UCSD-AML1 (cell line): ENCODE measurements at regions not wholly inside any gene's neighbourhood (a gene's known extent, or its start where the extent isn't known, plus 50 kb on each side); places are given as distances from the start of the nearest gene placed in this dataset.
"Not testable (repeated sequence)": the region's sequence is repeated elsewhere in the genome, so short reads cannot be mapped to it uniquely, and the experiment has no call there.

Experiments
- DNase-seq: peaks from one replicate; lab custom pipeline; 2025; ENCODE audit not compliant: unreplicated experiment; lab: John Stamatoyannopoulos, UW

DNA sequence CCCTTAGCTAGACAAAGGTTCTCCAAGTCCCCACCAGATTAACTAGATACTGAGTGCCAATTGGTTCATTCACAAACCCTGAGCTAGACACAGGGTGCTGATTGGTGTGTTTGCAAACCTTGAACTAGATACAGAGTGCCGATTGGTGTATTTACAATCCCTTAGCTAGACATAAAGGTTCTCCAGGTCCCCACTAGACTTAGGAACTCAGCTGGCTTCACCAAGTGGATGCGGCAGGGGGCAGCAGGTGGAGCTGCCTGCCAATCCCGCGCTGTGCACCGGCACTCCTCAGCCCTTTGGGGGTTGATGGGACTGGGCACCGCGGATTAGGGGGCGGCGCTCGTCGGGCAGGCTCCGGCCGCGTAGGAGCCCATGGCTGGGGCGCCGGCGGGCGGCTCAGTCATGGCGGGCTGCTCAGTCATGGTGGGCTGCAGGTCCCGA is 157.6 kb downstream of the KLRB1 start:
- DNase-seq, result not testable (repeated sequence)

DNA sequence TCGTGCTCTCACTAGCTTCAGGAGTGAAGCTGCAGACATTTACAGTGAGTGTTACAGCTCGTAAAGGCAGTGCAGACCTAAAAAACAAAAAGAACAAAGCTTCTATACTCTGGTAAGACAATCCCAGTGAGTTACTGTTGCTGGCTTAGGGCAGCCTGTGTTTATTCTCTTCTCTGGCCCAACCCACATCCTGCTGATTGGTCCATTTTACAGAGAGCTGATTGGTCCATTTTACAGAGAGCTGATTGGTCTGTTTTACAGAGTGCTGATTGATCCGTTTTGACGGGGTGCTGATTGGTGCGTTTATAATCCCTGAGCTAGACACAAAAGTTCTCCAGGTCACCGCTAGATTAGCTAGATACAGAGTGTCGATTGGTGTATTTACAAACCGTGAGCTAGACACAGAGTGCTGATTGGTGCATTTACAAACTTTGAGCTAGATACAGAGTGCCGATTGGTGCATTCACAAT is 158.0 kb downstream of the KLRB1 start:
- not testable (repeated sequence) for DNase-seq

DNA sequence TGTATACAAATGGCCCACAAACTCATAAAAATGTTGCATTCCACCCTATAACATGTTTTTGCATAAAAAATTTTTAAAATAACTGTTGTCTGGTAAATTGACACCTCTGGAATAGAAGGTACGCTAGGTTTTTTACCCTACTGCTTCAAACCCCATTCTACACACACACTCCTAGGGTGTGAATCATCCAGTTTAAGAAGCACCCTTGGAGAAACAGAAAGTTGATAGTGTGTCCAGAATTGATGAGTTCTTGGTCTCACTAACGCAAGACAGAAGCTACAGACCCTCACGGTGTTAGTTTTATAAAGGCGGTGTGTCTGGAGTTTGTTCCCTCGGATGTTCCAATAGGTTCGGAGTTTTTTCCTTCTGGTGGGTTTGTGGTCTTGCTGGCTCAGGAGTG is 158.5 kb downstream of the KLRB1 start:
- no peak for DNase-seq

DNA sequence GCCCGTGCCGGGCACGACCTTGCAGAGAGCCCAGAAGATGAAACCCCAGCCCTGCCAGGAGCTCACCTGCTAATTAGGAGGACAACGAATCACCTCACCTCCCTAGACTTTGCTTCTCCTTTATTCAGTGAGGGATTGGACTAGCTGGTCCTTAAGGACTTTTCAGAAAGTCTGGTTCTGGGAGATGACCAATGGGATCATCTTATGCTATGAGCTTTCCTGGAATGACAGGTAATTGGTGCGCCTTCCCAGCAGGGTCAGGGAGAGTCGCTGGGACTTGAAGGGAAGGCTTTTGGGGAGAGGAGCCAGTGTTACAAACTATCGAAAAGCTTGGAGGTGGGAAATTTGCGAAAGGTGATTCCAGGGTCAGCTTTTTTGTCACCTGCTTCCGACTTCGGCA is 159.1 kb downstream of the KLRB1 start:
- not testable (repeated sequence) for DNase-seq

DNA sequence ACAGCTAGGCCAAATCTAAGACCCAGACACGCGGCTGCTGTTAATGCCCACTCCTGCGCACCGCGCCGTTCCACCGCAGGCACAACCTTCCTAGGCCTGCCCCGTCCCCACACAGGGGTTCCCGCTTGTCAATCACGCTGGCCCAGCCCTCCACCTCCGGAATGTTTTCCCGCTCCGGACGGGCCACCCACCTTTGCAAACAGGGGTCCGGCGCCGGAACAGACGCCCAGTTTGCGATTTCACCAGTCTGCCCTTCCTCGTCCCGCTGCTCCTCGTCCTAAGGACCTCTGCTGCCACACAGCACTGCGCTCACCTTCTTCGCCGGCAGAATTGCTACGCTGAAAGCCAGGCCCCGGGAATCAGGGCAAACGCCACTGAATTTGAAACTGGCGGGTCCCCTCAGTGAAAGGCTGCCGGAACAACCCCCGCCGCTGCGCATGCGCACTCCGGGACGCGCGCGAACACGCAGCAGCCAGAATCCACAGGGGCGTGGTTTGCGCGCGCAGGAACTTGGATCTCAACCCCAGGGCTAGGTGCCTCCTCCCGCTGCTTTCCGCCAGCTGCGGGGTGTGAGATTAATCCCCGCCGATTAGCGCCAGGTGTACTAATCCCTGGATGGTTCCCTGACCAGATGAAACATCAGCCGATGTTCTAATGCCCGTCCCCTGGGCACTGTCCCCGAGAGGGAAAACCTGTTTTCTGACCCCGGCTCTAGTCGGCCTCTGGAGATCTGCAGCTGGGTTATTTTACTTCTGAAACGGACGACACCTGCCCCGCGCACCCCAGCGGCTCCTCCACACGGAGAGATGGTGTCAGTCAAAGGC is 159.7 kb downstream of the KLRB1 start:
- DNase-seq, result peak; percentile 91

DNA sequence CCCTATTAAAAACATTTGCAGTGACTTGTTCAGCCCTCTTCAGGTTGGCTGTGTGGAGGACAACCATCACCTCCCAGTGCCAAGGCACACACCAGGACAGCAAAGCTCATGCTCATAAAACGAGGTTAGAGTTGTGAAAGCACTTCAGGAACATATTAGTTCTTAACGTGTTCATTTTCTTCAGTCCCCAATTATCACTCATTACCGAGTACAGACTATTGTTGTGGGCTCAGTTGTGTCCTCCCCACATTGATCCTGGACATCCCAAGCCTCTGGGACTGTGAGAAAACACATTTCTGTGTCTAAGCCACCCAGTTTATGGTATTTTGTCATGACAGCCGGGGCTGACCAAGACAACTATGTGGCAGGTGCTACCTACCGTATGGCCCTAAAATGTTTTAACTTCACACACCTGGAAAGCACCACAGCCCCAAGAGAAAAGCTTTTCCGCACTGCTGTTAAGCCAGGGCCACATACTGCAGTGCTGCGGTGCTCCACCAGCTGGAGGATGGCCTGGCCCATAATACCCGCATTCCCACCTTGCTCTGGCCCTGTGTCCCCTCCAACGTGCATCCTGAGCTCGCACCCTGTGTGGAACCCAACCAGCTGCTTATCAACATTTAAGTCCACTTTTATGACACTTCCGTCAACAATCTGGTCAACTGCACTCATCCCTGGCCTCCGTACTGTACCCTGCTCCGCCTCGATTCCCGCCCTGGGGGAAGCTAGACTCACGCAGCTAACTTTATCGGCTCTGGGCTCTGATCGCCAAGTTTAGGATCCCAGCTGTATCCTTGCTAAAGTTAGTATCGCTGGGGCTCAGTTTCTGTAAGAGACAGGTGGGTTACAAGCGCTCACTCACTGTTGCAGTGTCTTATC is 160.6 kb downstream of the KLRB1 start:
- not testable (repeated sequence) for DNase-seq

DNA sequence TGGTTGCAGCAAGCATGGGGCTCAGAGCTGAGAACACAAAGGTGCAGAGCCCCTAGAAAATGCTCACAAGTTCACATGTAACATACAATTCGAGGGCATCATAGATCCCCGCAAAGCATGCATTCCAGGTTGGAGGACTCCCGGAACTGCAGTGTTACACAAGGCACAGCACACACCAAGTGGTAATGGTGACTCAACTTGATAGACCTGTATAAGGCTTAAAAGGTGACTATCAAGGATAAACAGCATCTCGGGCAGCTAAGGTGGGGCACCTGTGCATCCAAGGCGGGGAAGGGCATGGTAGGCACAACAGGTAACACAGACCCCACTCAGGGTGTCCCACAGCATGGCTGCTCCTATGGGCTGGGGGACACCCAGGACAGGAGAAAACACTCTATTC is 167.3 kb downstream of the KLRB1 start:
- not testable (repeated sequence) for DNase-seq

DNA sequence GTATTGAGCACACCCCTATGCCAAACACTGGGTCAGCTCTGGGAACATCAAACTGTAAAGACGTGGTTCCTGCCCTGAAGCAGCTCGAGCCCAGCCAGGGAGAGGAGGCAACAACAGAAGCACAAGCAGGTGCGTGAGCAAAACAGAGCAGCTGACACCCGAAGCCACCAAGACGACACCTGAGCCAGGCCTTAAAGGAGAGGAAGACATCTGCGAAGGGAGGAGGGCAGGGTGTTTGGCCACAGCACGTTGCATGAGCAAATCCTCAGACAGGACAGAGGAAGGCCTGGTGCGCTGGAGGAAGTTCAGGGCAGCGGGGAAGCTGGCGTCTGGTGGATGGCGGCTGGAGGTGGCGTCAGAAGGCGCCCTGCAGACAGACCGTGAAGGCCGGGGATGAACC is 172.0 kb downstream of the KLRB1 start:
- not testable (repeated sequence) for DNase-seq

DNA sequence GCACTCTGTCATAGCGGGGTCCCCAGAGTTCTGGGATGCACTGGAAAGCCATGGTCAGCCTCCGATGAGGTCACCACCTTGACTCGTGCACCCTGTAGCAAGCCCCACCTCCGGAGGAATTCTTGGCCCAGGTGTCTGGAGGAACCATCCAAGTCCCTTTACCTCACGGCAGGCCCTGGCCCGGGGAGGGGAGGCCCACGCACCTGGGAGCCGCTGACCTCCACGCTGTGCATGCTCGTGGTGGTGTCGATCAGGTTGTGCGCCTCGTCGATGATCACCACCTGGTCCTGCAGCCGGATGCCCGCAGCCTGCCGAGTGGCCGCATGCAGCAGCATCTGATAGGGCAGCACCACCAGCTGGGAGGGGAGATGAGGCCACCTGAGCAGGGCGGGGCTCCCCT is 177.3 kb downstream of the KLRB1 start:
- not testable (repeated sequence) for DNase-seq

DNA sequence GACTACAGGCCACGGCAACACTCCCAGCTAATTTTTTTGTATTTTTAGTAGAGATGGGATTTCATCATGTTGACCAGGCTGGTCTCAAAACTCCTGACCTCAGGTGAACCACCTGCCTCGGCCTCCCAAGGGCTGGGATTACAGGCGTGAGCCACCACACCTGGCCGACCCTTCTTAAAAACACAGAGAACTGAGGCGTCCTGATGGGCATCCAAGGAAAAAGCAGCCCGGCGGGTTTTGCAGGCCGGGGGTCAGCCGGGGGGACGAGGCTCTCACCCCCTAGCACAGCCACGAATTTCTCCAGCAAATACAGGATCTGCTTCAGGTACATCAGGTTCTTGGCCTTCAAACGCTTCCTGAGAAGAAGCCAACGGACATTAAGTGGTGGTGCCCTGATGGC is 178.9 kb downstream of the KLRB1 start:
- not testable (repeated sequence) for DNase-seq

DNA sequence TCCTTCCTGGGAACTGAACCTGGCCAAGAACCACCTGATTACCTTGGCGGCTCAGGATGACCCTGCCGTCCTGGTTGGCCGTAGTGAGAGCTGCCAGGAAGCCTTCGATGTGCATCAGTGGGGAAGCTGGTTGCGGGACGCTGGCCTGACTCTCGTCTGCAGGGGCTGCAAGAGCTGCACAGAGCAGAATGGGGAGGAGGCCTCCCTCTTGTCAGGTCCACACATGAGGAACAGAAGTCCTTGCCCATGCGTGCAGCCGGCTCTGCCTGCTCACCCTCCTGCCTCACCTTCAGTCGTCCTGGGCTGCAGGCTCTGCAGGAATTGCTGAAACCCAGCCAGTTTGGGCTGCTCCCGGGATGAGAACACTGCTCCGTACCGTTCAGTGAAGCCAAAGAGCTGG is 182.3 kb downstream of the KLRB1 start:
- not testable (repeated sequence) for DNase-seq

DNA sequence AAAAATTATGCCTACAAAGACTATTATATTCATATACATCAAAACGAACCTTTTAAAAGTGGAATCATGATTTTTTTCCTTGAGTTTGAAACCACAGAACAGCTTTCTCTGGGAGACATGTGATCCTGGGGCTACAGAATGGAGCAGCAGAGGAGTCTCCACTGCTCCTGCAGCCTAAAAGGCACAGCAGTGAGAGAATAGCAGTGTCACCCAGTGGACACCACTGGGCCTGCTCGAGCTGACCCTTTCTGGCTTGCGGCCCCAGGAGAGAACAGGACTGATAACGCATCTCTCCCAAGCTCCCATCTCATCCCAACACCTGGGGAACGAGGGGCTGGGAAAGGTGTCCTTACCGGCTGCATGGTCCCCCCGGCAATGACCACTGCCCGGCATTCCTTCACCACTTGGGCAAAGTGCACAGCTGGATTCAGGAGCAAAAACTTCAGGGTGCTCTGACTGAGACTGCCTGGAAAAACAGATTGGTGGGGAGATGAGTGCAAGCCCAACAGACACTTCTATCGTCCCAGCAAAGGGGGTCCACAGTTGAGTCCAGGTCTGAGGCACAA is 183.5 kb downstream of the KLRB1 start:
- DNase-seq, result not testable (repeated sequence)

DNA sequence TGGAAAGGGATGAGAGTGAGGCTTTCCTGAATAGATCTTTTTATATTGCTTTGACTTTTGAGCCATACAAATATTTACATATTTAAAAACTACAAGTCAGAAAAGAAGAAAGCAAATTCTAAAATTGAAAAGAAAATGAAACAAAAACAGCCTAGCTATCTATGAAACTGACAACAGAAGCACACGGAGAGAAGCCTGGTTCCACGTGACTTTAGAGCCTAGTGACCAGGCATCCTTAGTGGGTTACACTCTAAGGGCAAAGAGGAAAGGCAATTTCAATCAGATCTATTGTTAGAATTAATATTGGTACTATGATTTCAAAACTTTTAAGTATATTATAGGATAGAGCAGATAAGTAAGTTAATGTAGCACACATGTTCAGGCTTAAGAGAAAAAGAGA is 185.0 kb downstream of the KLRB1 start:
- not testable (repeated sequence) for DNase-seq

DNA sequence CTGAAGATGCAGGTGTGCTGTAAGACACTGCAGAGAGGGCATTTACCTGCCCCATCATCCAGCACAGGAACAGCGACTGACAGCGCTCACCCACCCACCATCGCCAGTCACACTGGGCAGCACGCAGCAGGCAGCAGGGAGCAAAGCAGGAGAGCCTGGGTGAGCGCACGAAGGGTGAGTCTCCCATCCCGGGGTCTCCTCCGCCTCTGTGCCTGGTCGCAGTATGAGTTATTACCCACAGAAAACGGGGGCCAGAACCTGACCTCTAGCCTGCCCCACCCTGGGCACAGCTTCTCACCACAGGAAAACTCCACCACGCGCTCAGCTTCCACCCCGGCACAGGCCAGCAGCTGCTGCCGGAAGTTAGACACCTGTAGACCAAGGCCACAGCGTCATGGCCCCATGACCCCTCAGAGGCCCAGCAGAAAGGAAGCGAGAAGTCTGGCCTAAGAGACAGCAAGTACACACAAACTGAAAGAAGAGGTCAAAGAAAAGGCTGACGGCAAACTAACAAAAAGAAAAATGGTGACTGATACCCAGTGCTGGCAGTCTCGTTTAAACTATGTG is 186.1 kb downstream of the KLRB1 start:
- DNase-seq, result not testable (repeated sequence)

DNA sequence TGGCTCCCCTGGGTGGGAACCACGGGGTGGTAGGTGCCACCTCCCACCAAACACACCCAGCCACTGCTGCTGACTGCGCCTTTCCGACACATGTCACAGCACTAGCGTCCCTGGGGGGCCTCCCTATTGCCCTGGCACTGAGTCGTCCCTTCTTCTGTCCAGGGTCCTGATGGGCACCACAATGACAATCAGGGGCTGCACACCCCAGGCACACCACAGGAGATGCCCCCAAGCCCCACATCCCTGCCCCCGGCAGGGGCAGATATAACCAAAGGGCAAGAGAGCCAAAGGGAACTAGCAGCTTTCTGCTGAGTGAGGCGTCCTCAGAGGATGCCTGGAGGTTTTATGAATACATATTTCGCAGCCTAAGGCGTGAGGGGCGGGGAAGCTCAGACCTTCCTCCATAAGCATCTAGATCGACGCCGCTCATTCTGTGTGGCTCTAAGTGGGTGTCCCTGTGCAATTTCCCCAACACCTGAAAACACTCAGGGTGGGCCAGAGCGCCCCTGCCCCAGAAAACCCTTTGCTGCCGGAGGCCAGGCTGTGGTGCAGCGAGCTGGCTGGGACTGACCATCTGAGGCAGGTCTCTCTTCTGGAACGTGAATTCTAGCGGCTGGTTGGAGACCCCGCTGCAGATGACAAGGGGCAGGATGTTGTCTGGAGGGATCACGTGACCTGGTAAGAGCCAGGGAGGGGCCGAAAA is 186.7 kb downstream of the KLRB1 start:
- not testable (repeated sequence) for DNase-seq

DNA sequence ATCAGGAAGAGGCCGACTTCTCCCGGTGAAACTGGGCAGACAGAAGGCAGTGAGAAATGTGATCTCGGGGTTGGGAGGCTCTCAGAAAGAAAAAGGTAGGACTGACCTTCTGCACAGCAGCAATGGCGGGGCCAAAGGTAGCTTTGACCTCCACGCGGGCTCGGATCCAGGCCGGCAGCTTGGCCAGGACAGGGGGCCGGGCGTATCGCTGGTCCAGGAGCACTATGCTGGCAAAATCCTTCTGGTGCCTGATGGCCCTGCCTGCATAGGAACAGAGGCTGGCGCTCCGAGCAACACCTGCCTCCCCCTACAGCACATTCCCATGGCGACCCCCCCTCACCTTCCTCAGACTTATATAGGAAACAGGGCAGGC is 189.1 kb downstream of the KLRB1 start:
- DNase-seq, result not testable (repeated sequence)

DNA sequence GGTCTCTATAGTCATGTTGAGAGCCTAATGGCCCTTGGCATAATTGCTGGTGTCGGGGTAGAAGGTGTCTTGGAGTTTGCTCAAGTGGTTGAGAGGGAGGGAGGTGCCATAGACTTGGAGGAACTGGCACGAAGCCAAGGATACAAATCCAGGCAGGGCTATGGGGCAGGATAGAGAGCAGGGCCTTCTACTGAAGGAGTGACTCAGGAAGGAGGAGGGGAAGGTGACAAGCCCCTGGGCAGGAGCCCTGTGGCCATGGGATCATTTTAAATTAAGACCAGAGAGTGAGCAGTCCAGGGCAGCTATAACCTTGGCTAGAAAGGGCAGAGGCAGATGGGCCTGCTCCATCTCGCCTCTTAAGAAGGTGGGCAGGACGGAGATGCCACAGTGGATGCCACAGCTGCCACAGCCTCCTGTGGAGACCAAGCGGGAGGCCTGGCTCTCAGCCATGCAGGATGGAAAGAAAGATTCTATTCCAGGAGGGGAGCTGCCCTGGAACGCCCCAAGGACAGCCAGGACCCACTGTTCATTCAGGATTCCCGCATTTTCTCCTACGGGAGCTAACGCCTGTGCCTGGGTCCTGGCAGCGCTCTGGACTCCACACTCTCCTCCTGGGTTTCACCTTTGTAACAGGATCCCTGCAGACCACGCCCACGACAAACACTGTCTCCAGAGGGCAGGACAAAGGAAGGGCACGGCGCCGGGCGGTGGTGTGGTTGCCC is 189.6 kb downstream of the KLRB1 start:
- not testable (repeated sequence) for DNase-seq

DNA sequence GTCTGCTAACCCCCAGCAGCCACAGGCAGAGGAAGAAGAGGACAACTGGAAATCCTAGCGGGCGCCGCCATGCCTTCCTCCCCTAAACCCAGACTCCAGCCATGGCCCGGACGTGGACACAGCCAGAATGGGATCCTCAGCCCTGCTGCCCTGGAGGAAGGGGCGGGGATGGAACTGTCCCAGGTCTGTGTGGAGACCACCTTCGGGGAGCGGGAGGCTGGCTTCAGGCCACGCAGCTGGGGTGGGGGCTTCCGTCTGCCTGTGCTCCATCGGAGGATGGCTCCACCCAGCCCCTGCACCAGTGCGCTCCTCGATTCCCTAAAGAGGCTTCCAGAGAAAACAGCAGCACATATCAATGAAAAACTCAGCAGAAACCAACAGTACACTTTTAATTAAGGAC is 190.4 kb downstream of the KLRB1 start:
- not testable (repeated sequence) for DNase-seq

DNA sequence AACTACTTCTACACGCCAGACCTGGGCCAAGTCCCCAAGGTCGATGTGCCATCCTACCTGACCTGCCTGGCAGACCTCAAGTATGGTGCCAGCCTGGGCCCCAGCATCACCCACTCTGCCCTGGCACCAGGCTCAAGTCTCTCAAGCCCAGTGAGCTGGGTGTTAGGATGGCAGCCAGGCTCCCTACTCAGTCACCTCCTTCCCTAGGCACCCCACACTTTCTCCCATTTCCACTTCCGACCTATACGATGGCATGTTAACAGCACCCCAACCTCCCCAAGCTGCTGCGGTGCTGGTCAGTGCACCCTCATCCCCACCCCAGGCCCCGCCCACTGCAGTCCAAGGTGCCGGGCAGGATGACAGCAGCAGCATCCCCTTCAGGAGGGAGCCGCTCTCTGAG is 191.4 kb downstream of the KLRB1 start:
- not testable (repeated sequence) for DNase-seq

DNA sequence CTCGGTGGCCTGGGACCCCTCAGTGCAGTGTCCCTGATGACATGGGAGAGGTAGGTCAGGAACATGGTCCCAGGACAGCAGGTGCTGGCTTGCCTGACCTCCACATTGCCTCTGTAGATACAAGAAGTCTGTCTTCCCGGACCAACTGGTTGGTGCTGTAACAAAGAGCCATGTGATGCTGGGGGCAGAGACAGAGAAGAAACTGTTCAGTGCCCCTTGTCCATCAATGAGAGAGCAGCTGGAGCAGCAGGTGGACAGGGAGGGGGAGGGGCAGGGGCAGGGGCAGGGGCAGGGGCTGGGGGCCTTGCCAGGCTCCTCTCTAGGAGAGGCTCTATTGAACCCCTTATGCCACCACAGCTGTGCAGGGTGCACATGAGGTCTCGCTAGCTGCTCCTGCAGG is 191.8 kb downstream of the KLRB1 start:
- DNase-seq, result not testable (repeated sequence)
